HG03103 (cell line): ENCODE measurements at regions not wholly inside any gene's neighbourhood (a gene's known extent, or its start where the extent isn't known, plus 50 kb on each side); places are given as distances from the start of the nearest gene placed in this dataset.

Source experiments
- ATAC-seq: cut with Tn5 transposase; IDR thresholded peaks from one replicate; pipeline ENCODE4 v1.9.1; 2021; ENCODE audit warnings: low read depth; ENCODE audit not compliant: unreplicated experiment

DNA sequence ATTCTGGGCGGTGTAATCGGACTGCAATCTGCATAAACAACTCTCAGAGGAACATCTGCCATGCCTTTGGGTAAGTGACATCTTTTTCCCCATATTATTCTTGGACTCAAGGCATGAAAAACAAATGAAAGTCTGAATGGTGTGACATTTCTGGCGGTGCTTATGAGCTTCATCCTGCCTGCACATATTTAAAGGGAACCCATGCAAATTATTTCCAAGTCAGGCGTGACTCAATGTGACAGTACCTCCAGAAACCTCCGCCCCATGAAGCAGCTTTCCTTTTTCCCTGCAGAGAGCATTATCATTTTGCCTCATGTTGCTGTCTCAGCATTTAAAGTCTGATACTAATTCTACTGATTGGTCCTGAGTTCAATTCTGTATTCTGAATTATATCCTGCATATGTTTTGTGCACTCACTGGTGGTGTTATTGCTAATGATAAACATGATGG is 585.4 kb downstream of the SNAPC1 start:
- ATAC-seq = no peak

DNA sequence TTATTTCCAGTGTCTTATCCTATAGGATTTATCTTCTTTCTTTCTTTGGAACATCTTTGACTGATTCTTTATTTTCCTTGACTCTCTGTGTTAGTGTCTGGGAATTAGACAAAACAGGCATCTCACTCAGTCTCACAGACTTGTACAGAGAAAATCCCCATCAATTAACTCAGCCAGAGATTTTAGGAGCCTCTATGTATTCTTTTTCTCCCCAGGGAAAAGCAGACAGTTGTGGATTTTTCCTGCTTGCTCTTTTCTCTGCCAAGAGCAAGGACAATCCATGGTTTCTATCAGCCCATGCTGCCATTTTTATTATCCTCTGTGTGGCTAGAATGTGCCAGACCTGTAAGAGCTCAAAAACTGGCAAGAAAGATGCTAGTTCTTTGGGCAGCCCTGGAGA is 595.1 kb downstream of the SNAPC1 start:
- ATAC-seq = no peak

DNA sequence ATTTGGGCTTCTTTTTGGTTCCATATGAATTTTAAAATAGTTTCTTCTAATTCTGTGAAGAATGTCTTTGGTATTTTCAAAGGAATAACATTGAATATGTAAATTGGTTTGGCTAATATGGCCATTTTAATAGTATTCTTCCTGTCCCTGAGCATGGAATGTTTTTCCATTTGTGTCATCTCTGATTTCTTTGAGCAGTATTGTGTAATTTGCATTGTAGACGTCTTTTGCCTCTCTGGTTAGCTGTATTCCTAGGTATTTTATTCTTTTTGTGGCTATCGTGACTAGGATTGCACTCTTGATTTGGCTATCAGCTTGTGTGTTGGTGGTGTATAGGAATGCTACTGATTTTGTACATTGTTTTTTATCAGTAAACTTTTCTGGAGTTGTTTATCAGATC is 601.9 kb downstream of the SNAPC1 start:
- no peak for ATAC-seq

DNA sequence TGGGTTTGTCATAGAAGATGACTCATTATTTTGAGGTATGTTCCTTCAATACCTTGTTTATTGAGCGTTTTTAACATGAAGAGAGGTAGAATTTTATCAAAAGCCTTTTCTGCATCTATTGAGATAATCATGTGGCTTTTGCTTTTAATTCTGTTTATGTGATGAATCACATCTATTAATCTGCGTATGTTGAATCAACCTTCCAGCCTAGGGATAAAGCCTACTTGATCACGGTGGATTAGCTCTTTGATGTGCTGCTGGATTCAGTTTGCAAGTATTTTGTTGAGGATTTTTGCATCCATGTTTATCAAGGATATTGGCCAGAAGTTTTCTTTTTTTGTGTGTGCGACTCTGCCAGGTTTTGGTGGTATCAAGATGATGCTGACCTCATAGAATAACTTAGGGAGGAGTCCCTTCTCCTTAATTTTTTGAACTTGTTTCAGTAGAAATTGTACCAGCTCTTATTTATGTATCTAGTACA is 602.6 kb downstream of the SNAPC1 start:
- ATAC-seq = no peak

DNA sequence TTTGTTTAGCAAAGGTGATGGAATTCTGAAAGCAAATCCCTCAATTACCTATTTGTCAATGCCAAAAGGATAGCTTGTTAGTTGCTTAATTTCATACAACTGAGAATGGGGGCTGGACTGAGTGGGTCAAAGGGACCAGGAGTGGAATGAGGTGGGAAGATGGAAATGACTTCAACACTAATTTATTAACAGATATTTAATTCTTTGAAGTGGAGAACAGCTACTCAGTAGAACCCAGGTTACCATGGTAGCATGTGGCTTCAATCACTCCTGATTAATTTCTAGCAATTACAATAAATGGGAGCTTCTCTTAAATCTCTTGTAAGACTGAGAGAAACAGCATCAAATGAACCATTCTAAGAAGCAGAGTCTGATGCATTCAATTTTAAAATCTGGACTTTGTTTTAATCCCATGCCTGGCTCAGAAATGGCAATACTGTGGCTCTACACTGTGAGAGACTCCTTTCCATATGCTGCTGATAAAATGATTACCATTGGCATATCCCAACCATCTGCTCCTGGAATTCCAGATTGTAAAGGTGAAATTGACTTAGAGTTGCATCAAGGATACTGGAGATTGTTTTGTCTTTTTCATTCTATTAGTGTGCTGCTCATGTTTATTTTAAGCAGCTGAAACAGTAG is 607.8 kb downstream of the SNAPC1 start:
- ATAC-seq = no peak

DNA sequence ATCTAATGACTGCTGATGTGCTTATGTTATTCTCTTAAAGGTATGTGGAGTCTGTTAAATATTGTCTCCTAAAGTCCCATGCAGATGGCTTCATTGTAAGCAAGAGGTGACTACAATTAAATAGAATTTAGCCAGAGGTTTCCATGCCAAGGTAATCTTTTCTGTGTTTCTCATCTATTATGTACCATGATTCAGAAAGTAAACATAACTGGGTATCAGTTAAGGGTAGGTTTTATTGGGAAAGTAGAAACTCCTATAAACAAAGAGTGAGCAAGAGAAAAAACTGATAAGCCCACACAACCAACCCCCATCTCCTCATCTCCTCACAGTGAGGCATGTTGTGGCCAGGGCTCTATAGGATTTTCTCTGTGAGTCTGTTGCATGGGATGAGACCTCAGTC is 611.7 kb downstream of the SNAPC1 start:
- ATAC-seq = no peak

DNA sequence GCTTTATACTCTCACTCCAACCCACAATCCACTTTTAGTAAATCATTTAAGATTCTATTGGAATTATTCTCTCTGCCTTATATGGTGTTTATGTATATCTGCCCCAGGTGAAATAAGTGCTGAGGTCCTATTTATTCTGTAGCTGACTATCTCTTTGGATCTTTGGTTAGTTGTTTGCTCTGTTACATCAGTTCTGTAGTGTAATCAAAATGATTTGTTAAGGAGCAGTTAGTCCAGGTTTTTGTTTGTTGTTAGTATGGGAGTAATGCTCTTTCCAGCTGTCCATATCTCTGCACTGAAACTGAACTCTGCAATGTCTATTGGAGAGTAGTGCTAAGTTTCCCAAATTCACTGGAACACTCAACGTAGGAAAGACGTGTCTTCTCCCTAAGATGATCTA is 615.8 kb downstream of the SNAPC1 start:
- ATAC-seq = no peak

DNA sequence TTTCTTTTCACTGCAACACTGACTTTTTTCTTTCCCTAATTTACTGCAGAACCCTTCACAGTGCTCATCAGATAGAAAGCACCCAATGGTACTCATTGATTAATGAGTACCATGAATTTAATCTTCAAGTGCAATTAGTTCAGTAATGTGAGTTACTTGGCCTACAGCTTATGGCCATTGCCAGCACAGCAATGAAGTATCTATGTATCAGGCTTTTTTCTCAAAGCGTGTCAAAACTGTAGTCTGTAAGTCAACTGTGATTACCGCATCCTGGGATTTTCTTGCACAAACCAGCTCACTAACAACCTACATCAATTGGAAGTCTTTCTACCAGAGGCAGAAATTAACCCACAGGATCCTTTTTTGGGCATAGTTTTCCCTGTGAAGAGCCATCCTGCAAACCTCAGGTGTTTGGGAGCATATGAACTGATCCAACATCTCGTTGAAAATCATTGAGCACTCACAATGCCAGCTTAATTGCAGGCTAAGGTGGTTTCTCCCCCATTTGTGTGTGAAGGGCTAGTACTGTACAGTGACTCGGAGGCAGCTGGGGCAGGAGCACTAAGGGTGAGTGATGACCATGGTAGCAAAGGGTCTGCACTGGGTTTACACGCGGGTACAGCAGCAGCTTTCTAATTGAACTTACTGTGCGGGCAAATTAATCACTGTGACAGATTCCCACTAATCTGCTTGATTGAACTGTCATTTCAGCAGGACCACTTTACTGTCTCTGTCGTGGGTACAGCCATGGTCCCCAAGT is 619.3 kb downstream of the SNAPC1 start:
- no peak for ATAC-seq

DNA sequence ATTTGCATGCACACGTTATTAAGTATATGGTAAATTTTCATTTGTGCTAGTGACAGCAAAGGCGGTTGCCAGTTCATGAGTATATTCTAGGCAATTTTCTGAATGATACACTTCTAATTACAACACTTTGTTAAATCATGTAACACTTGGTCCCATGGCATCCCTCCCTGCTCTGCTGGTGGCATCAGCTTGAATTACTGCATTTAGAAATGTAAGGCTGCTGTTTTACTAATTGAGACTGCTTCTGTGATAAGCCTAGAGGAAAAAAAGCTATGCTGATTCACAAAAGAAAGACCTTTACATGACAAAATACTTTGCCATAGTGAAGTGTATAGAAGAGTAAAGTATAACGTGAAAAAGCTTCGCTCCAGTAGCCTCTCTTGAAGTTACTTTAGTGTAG is 636.1 kb downstream of the KCNH5 start:
- ATAC-seq = no peak

DNA sequence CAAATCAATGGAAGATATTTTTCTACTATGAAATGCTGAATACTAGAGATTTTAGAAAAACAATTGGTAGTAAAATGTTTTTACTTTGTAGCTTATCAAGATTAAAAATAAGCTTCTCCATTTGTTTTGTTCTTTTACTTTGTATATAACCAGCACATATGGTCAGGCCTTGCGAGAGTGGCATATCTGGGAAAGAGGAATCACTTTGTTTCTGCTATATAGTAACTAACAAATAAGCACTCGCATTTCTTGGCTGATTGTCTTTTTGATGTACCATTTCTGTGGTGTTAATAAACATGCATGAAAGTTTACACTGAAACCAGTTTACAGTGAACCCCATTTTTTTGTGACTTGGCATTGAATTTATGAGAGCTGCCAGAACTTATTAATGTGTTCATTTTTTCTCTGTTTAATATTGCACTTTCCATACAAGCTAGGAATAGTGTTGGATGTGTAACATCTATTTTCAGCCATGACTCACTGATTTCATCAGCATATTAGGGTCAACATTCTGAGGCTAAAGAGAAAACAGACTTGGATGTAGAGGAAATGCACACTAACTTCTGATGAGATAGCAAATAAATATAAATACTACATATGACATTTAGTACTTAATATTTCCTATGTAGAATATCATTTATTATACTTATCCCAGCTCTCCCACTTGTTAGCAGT is 635.5 kb downstream of the KCNH5 start:
- ATAC-seq = no peak

DNA sequence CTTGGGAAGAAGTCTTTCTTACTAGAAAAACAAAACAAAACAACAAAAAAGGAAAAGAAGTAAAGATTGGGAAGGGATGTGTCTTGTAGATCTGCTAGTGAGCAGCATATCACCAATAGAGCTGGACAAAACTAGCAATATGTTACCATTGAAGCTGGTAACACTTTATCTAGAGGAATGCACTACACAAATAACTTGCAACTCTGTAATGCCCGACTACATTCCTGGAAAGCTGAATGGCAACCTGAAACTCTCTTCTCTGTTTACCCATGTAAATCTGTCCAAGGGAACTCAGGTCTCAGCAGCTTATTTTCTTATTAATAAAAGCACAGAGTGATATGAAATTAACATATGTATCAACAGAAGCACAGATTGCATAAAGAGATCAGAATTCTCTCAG is 624.4 kb downstream of the KCNH5 start:
- no peak for ATAC-seq

DNA sequence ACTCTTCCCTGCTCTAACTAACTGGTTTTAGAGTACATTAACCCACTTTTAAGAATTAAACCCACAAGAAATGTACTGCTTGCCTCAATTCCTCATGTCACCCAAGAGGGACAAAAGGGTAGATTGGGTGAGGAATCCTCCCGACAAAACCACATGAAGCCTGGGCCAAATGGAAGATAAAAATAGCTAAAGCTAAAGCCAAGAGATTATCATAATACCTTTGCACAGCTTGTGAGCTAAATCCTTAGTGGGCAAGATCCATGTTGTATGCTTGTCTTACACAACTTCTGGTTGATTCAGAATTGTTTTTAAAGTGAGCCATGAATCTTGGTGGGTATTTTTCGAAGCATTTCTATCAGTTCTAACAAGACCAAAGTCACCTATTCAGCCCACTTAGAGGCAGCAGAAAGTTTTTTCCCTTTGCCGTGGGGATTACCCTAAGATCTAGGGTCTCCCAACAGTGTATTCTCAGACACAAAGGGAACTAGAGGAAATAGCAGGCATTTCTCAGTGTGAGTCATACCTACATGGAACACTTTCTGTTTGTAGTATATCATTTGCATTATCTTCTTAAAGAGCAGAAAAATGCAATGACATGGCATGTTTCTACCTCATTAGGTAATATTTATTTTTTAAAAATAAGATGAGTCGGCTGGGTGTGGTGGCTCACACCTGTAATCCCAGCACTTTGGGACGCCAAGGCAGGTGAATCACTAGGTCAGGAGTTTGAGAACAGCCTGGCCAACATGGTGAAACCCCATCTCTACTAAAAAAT is 616.6 kb downstream of the KCNH5 start:
- ATAC-seq = no peak

DNA sequence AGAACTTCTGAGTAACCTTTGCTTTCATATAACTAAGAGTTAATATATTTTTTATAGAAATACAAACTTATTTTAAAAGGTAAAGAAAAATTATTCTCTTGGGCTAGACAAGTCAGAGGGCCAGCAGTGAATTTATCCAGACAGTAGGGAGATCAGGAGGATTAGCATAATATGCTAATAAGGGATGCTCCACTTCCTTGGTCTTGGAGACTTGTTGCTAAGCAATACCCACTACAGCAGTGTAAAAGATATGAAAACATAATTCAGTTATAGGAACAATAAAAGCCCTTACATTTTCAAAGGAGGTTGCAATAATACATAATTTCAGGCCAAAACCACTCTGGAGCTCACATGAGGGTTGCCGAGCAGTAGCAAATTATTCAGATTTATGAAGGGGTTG is 615.6 kb downstream of the KCNH5 start:
- no peak for ATAC-seq

DNA sequence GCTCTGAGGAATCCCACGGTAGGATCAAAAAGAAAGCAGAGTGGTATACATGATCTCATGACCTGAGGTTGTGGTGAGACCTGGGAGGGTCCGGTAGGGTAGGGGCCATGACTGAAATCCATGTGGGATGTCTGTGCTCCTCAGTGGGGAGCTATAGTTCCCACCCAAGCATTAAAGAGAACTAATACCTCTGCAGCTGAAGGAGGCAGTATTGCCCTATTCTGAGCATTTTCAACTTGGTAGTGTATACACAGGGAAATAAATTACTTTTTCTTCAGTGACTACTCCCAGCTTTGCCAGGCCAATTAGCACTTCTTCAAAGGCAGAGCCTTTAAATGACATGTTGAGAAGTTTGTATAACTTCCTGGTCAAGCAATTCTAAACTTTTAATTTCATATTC is 613.8 kb downstream of the KCNH5 start:
- no peak for ATAC-seq

DNA sequence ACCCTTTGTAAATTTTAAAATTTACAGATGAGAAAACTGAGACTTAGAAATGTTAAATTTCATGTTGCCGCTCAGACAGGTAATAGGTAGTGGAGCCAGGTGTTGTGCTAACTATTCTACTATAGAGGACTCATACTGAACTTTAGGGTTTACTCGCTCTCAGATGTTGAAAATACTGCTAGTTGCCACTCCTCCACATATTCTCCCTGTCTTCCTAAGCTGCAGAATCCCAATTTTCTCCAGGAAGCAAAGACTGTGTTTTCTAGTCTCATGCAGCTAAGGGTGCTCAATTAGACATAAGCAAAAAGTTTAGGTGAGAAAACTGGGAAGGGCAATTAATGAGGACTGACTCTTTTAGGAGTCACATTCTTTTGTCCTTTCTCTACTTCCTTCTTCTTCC is 612.3 kb downstream of the KCNH5 start:
- no peak for ATAC-seq

DNA sequence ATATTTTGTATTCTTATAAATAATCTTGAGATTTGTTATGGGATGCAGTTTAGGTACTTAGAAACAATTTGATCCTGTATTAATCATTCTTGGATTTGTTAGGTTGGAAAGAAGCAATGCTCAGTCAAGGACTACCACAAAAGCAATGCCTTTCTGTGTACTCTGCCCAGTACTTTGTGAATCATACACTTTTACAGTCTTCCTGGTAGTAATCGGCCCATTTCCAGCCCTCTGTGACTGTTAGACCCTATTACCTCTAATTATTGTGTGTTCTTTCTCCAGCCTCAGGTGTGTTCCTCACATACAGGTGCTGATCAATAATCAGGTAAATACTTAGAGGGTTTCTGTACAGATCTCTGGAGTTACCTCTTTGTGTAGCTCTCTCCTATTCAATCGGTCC is 609.0 kb downstream of the KCNH5 start:
- no peak for ATAC-seq

DNA sequence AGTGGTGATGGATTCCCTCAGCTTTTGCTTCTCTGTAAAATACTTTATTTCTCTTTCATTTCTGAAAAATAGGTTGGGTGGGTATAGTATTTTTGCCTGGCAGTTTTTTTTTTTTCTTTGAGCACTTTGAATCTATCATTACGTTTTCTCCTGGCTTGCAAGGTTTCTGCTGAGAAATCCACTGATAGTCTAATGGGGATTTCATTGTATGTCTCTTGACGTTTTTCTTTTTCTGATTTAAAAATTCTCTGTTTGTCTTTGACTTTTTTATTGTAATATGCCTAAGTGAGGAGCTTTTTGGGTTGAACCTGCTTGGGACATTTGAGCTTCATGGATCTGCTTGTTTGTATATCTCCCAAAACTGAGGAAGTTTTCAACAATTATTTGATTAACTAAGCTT is 606.0 kb downstream of the KCNH5 start:
- no peak for ATAC-seq

DNA sequence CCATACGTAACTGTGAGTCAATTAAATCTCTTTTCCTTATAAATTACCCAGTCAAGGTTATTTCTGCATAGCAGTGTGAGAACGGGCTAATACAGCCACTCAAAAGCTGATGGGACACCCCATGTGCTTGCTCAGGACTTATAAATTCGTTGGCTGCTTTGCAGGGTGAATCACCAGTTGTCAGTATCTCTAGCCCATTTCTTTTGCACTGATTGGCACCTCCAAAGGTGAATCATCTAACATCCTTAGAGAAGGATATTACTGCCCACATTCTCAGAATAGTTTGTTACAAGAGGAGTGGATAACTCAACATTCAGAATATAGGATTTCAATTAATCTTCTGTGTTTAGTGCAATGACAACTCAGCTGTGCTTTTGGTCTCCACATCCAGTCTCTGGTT is 601.5 kb downstream of the KCNH5 start:
- ATAC-seq = no peak

DNA sequence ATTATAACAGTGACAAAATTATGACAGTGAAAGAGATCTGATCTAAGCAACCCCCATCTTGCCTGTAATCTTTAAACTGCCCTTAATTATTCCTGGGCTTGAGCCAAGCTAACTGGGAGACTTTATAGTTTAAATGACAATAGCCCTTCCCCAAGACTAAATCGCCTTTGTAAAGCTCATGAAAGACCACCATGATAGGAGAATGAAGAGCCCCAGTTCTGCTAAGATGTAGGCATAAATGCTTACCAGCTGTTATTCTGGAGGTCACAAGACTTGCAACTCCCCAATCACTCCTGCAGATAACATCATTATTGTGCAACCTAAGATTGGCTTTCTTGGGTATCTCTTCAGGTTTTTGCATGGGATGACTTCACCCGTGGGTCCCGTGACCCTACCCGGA is 599.7 kb downstream of the KCNH5 start:
- no peak for ATAC-seq

DNA sequence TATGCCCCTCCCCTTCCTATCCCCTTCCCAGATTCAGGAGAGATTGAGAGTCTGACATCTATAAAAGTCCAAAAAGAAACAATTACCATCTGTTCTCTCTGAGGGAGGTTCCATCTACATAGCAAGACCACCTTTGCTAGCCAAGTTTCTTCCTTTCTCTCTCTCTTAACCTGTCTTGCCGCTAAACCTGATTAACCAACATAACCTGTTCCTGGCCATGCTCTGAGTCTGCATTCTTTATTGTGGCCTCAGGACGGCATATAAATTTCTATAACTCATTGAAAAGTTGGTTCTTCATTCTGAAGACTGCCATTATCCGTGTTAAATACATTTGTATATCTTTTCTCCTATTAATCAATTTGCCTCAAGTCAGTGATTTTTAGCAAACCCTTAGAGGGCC is 594.0 kb downstream of the KCNH5 start:
- no peak for ATAC-seq

DNA sequence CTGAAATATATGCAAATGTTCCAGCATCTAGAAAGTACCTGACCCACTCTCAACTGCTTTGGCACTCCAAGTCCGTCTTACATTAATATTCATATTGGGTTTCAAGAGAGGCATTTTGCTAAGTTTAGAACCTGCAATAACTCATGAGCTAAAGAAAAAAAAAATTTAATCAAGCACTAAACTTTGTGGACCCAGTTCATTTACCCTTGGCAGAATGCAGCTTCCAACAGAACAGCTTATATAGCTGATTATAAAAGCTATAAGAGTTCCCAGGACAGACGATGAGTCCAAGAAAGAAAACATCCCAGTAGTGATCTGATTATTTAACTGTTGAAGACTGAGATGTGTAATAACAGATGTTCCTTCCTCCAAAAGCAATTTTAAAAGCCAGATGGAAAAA is 592.0 kb downstream of the KCNH5 start:
- ATAC-seq = no peak
